ENCODE measurements at regions not wholly inside any gene's neighbourhood (a gene's known extent, or its start where the extent isn't known, plus 50 kb on each side); places are given as distances from the start of the nearest gene placed in this dataset.
"Not testable (repeated sequence)": the region's sequence is repeated elsewhere in the genome, so short reads cannot be mapped to it uniquely, and the experiment has no call there.

DNA sequence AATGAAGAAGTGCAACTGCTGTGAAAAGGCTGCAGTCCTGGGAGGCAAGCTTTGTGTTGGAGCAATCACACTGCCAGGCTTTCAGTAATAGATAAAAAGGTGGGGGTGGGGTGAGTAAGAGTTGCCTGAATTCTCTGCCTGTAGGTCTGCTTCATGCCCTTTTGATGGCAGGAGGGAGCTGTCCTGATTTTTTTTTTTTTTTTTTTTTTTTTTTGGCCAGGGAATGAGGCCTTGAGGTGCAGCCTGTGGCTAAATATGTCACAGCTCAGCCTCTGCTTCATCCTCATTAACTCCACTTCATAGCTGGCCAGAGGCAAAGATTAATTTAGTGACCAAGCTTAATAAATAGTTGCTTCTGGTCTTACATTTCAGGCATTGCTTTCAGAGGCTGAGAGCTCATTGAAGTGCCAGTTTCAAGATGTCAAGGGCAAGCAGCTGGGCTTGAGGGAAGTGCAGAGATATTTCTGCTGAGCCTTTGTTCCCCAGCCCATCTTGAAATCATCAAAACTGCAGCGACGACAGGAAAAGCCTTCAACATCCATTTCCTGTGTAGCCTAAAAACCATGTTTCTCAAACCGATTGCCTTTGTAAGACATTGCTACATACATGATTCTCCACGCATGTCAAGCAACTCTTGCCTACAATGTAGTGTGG lies 134.7 kb downstream of the MACIR start:
- TF ChIP-seq, protein P1, sequence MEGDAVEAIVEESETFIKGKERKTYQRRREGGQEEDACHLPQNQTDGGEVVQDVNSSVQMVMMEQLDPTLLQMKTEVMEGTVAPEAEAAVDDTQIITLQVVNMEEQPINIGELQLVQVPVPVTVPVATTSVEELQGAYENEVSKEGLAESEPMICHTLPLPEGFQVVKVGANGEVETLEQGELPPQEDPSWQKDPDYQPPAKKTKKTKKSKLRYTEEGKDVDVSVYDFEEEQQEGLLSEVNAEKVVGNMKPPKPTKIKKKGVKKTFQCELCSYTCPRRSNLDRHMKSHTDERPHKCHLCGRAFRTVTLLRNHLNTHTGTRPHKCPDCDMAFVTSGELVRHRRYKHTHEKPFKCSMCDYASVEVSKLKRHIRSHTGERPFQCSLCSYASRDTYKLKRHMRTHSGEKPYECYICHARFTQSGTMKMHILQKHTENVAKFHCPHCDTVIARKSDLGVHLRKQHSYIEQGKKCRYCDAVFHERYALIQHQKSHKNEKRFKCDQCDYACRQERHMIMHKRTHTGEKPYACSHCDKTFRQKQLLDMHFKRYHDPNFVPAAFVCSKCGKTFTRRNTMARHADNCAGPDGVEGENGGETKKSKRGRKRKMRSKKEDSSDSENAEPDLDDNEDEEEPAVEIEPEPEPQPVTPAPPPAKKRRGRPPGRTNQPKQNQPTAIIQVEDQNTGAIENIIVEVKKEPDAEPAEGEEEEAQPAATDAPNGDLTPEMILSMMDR (IDR thresholded peaks at IDR 0.05; ENCODE audit: low read depth, low read length, missing control alignments) = peak; percentile 36
- no peak overlapping the region for H3K4me3 ChIP-seq (ENCODE audit: low read depth, low read length)
- DNase-seq = no peak
- in situ Hi-C loops (cut with HindIII; ENCODE audit: low pct_ligation_motif_present, low sequenced_read_pairs) = no loop called here
- H3K27me3 ChIP-seq (replicated peaks) = no peaks in the 10 kb centered on the region
- H3K36me3 ChIP-seq (replicated peaks) = no peaks in the 10 kb centered on the region
- no peak overlapping the region for H3K27ac ChIP-seq

DNA sequence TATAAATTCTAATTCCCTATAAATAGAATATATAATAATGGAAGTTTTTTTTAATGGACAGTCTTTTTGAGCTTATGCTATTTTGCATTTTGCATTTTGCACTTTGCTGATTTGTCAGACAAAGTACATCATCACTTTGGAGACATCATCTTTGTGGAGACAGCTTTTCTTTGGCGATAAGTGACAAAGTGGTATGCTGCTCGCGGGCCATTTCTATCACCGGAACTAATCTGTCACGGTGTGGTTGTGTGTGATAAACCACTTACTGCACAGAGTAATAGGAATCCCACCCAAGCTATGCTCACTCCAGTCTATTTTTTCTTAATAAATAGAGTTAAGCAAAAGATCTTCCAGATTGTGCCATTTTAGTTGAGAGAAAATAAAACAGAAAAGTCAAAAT lies 133.1 kb downstream of the MACIR start:
- Histone ChIP-seq H3K27me3 (replicated peaks) (no peaks in the 10 kb centered on the region), H3K27ac (no peak overlapping the region), H3K36me3 (replicated peaks) (no peaks in the 10 kb centered on the region), H3K4me3 (ENCODE audit: low read depth, low read length) (no peak overlapping the region)
- no peak for DNase-seq
- in situ Hi-C loops (cut with HindIII; ENCODE audit: low pct_ligation_motif_present, low sequenced_read_pairs) = no loop called here
- TF ChIP-seq, protein P1 (IDR thresholded peaks at IDR 0.05; ENCODE audit: low read depth, low read length, missing control alignments) = no peak

- TF ChIP-seq, protein P1 (IDR thresholded peaks at IDR 0.05; ENCODE audit: low read depth, low read length, missing control alignments) = no peak
- in situ Hi-C loops (cut with HindIII; ENCODE audit: low pct_ligation_motif_present, low sequenced_read_pairs) = no loop called here
- DNase-seq = no peak
- H3K27ac ChIP-seq = no peak overlapping the region
- H3K27me3 ChIP-seq (replicated peaks) = no peaks in the 10 kb centered on the region
- H3K4me3 ChIP-seq (ENCODE audit: low read depth, low read length) = no peak overlapping the region
- no peaks in the 10 kb centered on the region for H3K36me3 ChIP-seq (replicated peaks)
Observed at GRCh38 chr5:103389846-103390245, 131.3 kb downstream of the MACIR start.

DNA sequence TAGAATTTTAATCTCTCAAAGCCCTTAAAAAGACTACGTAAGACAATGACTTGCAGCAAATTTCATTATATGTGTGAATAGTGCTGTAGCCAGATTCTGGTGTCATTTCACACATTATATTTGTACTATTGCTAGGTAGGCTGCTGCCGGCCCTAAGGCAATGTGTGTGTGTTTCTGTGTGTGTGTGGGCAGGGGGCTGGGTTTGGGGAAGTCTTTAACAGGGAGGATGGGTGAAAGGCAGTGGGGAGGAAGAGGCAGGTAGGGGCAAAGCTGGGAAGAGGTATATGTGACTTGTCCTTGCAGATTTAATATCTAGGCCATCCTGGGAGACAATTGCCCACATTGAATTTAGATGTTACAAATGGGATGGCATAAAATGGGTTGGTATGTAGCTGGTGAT lies 130.8 kb downstream of the MACIR start:
- no peak for DNase-seq
- Histone ChIP-seq H3K27me3 (replicated peaks) (no peaks in the 10 kb centered on the region), H3K27ac (no peak overlapping the region), H3K4me3 (ENCODE audit: low read depth, low read length) (no peak overlapping the region), H3K36me3 (replicated peaks) (no peaks in the 10 kb centered on the region)
- in situ Hi-C loops (cut with HindIII; ENCODE audit: low pct_ligation_motif_present, low sequenced_read_pairs) = no loop called here
- TF ChIP-seq, protein P1 (IDR thresholded peaks at IDR 0.05; ENCODE audit: low read depth, low read length, missing control alignments) = no peak

DNA sequence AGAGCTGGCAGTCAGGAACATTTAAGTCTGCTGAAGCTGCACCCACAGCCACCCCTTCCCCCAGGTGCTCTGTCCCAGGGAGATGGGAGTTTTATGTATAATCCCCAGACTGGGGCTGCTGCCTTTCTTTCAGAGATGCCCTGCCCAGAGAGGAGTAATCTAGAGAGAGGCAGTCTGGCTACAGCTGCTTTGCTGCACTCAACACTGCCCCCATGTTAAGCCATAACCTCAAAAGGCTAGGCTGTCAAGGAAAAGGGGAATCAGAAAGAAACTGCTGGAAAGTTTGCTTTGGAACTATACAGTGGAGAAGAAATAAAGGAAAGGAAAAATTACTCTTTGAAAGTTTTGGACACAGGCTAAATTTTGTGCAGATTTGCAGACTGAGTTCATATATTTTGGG lies 127.2 kb downstream of the MACIR start:
- Histone ChIP-seq H3K27me3 (replicated peaks) (no peaks in the 10 kb centered on the region), H3K36me3 (replicated peaks) (no peaks in the 10 kb centered on the region), H3K27ac (no peak overlapping the region), H3K4me3 (ENCODE audit: low read depth, low read length) (no peak overlapping the region)
- TF ChIP-seq, protein P1 (IDR thresholded peaks at IDR 0.05; ENCODE audit: low read depth, low read length, missing control alignments) = peak; percentile 47
- DNase-seq = no peak
- in situ Hi-C loops (cut with HindIII; ENCODE audit: low pct_ligation_motif_present, low sequenced_read_pairs) = no loop called here

- DNase-seq; H3K27ac ChIP-seq; in situ Hi-C loops (cut with HindIII; ENCODE audit: low pct_ligation_motif_present, low sequenced_read_pairs): not testable (repeated sequence)
Observed at GRCh38 chr5:103377638-103378037, 119.1 kb downstream of the MACIR start.

More at GRCh38 chr5:103377638-103378037, 119.1 kb downstream of the MACIR start:
- not testable (repeated sequence) for H3K4me3 ChIP-seq (ENCODE audit: low read depth, low read length); H3K36me3 ChIP-seq (replicated peaks); H3K27me3 ChIP-seq (replicated peaks)

Measured in brain microvascular endothelial cell (primary cell).